Activated CD8-positive, alpha-beta T cell treated with anti-CD3 and anti-CD28 coated beads, Interleukin-2, amount 10 ng/mL, durations not matched to agents 7 days and 5 days (primary cell): ENCODE measurements at regions not wholly inside any gene's neighbourhood (a gene's known extent, or its start where the extent isn't known, plus 50 kb on each side); places are given as distances from the start of the nearest gene placed in this dataset.

Experiments used
- ATAC-seq: fragments of 150-1000 bp; cut with Tn5 transposase; one replicate; pipeline ENCODE4 v1.10.0; 2021; ENCODE audit warnings: moderate library complexity
- CTCF ChIA-PET: fragments of 350-600 bp; sonication (Branson Sonifier 250); formaldehyde crosslinking; loops from one replicate; lab custom pipeline; 2021; ENCODE audit warnings: antibody characterized with exemption; lab: Charles Lee
- POLR2A ChIA-PET: fragments of 350-600 bp; sonication (Branson Sonifier 250); formaldehyde crosslinking; loops from one replicate; lab custom pipeline; 2021; ENCODE audit warnings: antibody characterized with exemption; lab: Charles Lee
- DNase-seq: peaks from one replicate; pipeline ENCODE4 v3.0.0-alpha.2; 2020
- H3K27ac Mint-ChIP-seq: one replicate; pipeline ENCODE4 v1.8.0; 2021; ENCODE audit warnings: mild to moderate bottlenecking, mixed read lengths
- H3K27me3 Mint-ChIP-seq: one replicate; pipeline ENCODE4 v1.8.0; 2021; ENCODE audit warnings: low read depth, mixed read lengths
- H3K36me3 Mint-ChIP-seq: one replicate; pipeline ENCODE4 v1.8.0; 2021; ENCODE audit warnings: low read depth, mixed read lengths
- H3K4me1 Mint-ChIP-seq: one replicate; pipeline ENCODE4 v1.8.0; 2021; ENCODE audit warnings: low read depth, mixed read lengths
- H3K4me3 Mint-ChIP-seq: one replicate; pipeline ENCODE4 v1.8.0; 2021; ENCODE audit warnings: mild to moderate bottlenecking, mixed read lengths
- H3K9me3 Mint-ChIP-seq: one replicate; pipeline ENCODE4 v1.8.0; 2022; ENCODE audit warnings: mixed read lengths; ENCODE audit not compliant: insufficient read depth

- no peaks in the 10 kb centered on the region for H3K27me3 Mint-ChIP-seq
- DNase-seq = no peak
- no peak overlapping the region for H3K4me3 Mint-ChIP-seq
- ChIA-PET CTCF (no interaction called here), POLR2A (no interaction called here)
- no peaks in the 10 kb centered on the region for H3K36me3 Mint-ChIP-seq
- ATAC-seq = no peak
- no peaks in the 10 kb centered on the region for H3K9me3 Mint-ChIP-seq
- no peak overlapping the region for H3K27ac Mint-ChIP-seq
- H3K4me1 Mint-ChIP-seq = no peaks in the 10 kb centered on the region
Measured at GRCh38 chr3:107132674-107133073, 244.6 kb upstream of the CCDC54 start.

- DNase-seq (no peak), ATAC-seq (no peak)
- no peaks in the 10 kb centered on the region for H3K27me3 Mint-ChIP-seq
- H3K4me1 Mint-ChIP-seq = no peaks in the 10 kb centered on the region
- no peaks in the 10 kb centered on the region for H3K36me3 Mint-ChIP-seq
- POLR2A ChIA-PET = no interaction called here
- H3K4me3 Mint-ChIP-seq = no peak overlapping the region
- no peaks in the 10 kb centered on the region for H3K9me3 Mint-ChIP-seq
- CTCF ChIA-PET = no interaction called here
- H3K27ac Mint-ChIP-seq = no peak overlapping the region
Measured at GRCh38 chr3:107133891-107134290, 243.3 kb upstream of the CCDC54 start.

- DNase-seq (no peak), ATAC-seq (no peak)
- Mint-ChIP-seq H3K27ac (no peak overlapping the region), H3K4me1 (no peaks in the 10 kb centered on the region), H3K9me3 (no peaks in the 10 kb centered on the region), H3K36me3 (no peaks in the 10 kb centered on the region), H3K27me3 (no peaks in the 10 kb centered on the region), H3K4me3 (no peak overlapping the region)
- CTCF ChIA-PET = no interaction called here
- POLR2A ChIA-PET = no interaction called here
Measured at GRCh38 chr3:107142171-107142570, 235.1 kb upstream of the CCDC54 start.

GRCh38 chr3:107142786-107143575 lies 234.3 kb upstream of the CCDC54 start:
- Mint-ChIP-seq H3K27me3 (no peaks in the 10 kb centered on the region), H3K4me1 (no peaks in the 10 kb centered on the region), H3K9me3 (no peaks in the 10 kb centered on the region), H3K4me3 (no peak overlapping the region), H3K27ac (no peak overlapping the region), H3K36me3 (no peaks in the 10 kb centered on the region)
- ATAC-seq = no peak
- CTCF ChIA-PET = no interaction called here
- no peak for DNase-seq
- POLR2A ChIA-PET = no interaction called here

GRCh38 chr3:107150675-107151074 lies 226.6 kb upstream of the CCDC54 start:
- Mint-ChIP-seq H3K36me3 (no peaks in the 10 kb centered on the region), H3K4me1 (no peaks in the 10 kb centered on the region), H3K4me3 (no peak overlapping the region), H3K27me3 (no peaks in the 10 kb centered on the region), H3K27ac (no peak overlapping the region), H3K9me3 (no peaks in the 10 kb centered on the region)
- ATAC-seq = no peak
- ChIA-PET POLR2A (no interaction called here), CTCF (no interaction called here)
- DNase-seq = no peak

- no peaks in the 10 kb centered on the region for H3K36me3 Mint-ChIP-seq
- H3K9me3 Mint-ChIP-seq = peaks cover 4% of the 10 kb centered on the region
- DNase-seq (no peak), ATAC-seq (no peak)
- POLR2A ChIA-PET = no interaction called here
- H3K27ac Mint-ChIP-seq = no peak overlapping the region
- H3K4me3 Mint-ChIP-seq = no peak overlapping the region
- H3K27me3 Mint-ChIP-seq = no peaks in the 10 kb centered on the region
- CTCF ChIA-PET = no interaction called here
- no peaks in the 10 kb centered on the region for H3K4me1 Mint-ChIP-seq
Measured at GRCh38 chr3:107153981-107154380, 223.3 kb upstream of the CCDC54 start.

GRCh38 chr3:107172411-107172810 lies 204.8 kb upstream of the CCDC54 start:
- Mint-ChIP-seq H3K9me3 (peaks cover 4% of the 10 kb centered on the region), H3K27ac (no peak overlapping the region), H3K36me3 (no peaks in the 10 kb centered on the region), H3K4me3 (no peak overlapping the region), H3K4me1 (no peaks in the 10 kb centered on the region), H3K27me3 (no peaks in the 10 kb centered on the region)
- ATAC-seq (no peak), DNase-seq (no peak)
- ChIA-PET POLR2A (no interaction called here), CTCF (interaction anchor here (1.3 kb wide), 1 partner anchor 249 kb away, joined by 3 read pairs; no protein-coding TSS in a partner anchor)

GRCh38 chr3:107184375-107184774 lies 192.9 kb upstream of the CCDC54 start:
- Mint-ChIP-seq H3K9me3 (no peaks in the 10 kb centered on the region), H3K36me3 (no peaks in the 10 kb centered on the region), H3K4me1 (no peaks in the 10 kb centered on the region), H3K27ac (no peak overlapping the region), H3K4me3 (no peak overlapping the region), H3K27me3 (peaks cover 5% of the 10 kb centered on the region)
- ATAC-seq (no peak), DNase-seq (no peak)
- ChIA-PET POLR2A (no interaction called here), CTCF (no interaction called here)

GRCh38 chr3:107188262-107188661 lies 189.0 kb upstream of the CCDC54 start:
- DNase-seq (no peak), ATAC-seq (no peak)
- no peaks in the 10 kb centered on the region for H3K4me1 Mint-ChIP-seq
- H3K4me3 Mint-ChIP-seq = no peak overlapping the region
- ChIA-PET CTCF (no interaction called here), POLR2A (no interaction called here)
- H3K27me3 Mint-ChIP-seq = peaks cover 5% of the 10 kb centered on the region
- H3K27ac Mint-ChIP-seq = no peak overlapping the region
- no peaks in the 10 kb centered on the region for H3K9me3 Mint-ChIP-seq
- no peaks in the 10 kb centered on the region for H3K36me3 Mint-ChIP-seq

GRCh38 chr3:107189158-107189791 lies 188.0 kb upstream of the CCDC54 start:
- H3K4me1 Mint-ChIP-seq = no peaks in the 10 kb centered on the region
- CTCF ChIA-PET = no interaction called here

GRCh38 chr3:107193116-107193515 lies 184.1 kb upstream of the CCDC54 start:
- CTCF ChIA-PET = no interaction called here
- ATAC-seq = no peak
- Mint-ChIP-seq H3K4me1 (no peaks in the 10 kb centered on the region), H3K9me3 (no peaks in the 10 kb centered on the region), H3K36me3 (no peaks in the 10 kb centered on the region), H3K4me3 (no peak overlapping the region), H3K27ac (no peak overlapping the region), H3K27me3 (peaks cover 9% of the 10 kb centered on the region)
- POLR2A ChIA-PET = no interaction called here
- no peak for DNase-seq

More at GRCh38 chr3:107189158-107189791, 188.0 kb upstream of the CCDC54 start:
- POLR2A ChIA-PET = no interaction called here
- ATAC-seq (no peak), DNase-seq (no peak)
- no peaks in the 10 kb centered on the region for H3K9me3 Mint-ChIP-seq
- no peak overlapping the region for H3K27ac Mint-ChIP-seq
- H3K27me3 Mint-ChIP-seq = peaks cover 3% of the 10 kb centered on the region
- no peaks in the 10 kb centered on the region for H3K36me3 Mint-ChIP-seq
- H3K4me3 Mint-ChIP-seq = no peak overlapping the region

GRCh38 chr3:107198581-107199181 lies 178.6 kb upstream of the CCDC54 start:
- Mint-ChIP-seq H3K4me1 (no peaks in the 10 kb centered on the region), H3K27ac (no peak overlapping the region), H3K36me3 (no peaks in the 10 kb centered on the region), H3K9me3 (no peaks in the 10 kb centered on the region), H3K4me3 (no peak overlapping the region), H3K27me3 (peaks cover 12% of the 10 kb centered on the region)
- ChIA-PET POLR2A (interaction anchor here (0.6 kb wide), 1 partner anchor 22 kb away, joined by 3 read pairs; no protein-coding TSS in a partner anchor), CTCF (interaction anchor here (1.0 kb wide), 1 partner anchor 12 kb away, joined by 3 read pairs; no protein-coding TSS in a partner anchor)
- DNase-seq (no peak), ATAC-seq (no peak)
